ENCODE measurements at regions not wholly inside any gene's neighbourhood (a gene's known extent, or its start where the extent isn't known, plus 50 kb on each side); places are given as distances from the start of the nearest gene placed in this dataset.

GRCh38 chr15:70171256-70171886 lies 73.7 kb upstream of the TLE3 start:
- H3K79me2 ChIP-seq (ENCODE audit: control insufficient read depth, insufficient read depth, low read length), result no peaks in the 10 kb centered on the region
- 0 out of 2 replicates have a peak, but pooled peaks cover 4% of the 10 kb centered on the region for H4K20me1 ChIP-seq (replicated peaks; ENCODE audit: control insufficient read depth, insufficient read depth, low read length)
- ATAC-seq (peak; percentile 47; the same call in 2 of the 3 replicates), DNase-seq (ENCODE audit: extremely low read depth in 1 of 4, low spot score in 3 of 4) (peak in 3 of 4 experiments; percentile 36 to 55 (median 51)), FAIRE-seq (no peak)
- no peak overlapping the region for H3K9ac ChIP-seq (ENCODE audit: insufficient read depth in 1 of 2, low read depth in 2 of 2, low read length in 2 of 2)
- no peaks in the 10 kb centered on the region for H3K9me1 ChIP-seq (ENCODE audit: control insufficient read depth, insufficient read depth, low read length)
- H3K36me3 ChIP-seq (ENCODE audit: control insufficient read depth, insufficient read depth, low read length), result no peaks in the 10 kb centered on the region
- BruUV-seq (replicated peaks), result no TSS peak
- H2AFZ ChIP-seq (ENCODE audit: low read depth, low read length), result no peak overlapping the region
- whole genome bisulfite sequencing (ENCODE audit: insufficient coverage, low coverage, missing lambda C conversion rate), result 4% methylated on average over 9 of the region's 10 CpGs
- ChIA-PET CTCF (ENCODE audit: low intra/inter-chr PET ratio) (no interaction called here), POLR2A (no interaction called here)
- no peak overlapping the region for H3K4me2 ChIP-seq (ENCODE audit: insufficient read depth, low read length)
- H3K9me3 ChIP-seq (replicated peaks; ENCODE audit: control insufficient read depth, insufficient read depth, low read depth, low read length), result no peaks in the 10 kb centered on the region
- no peak overlapping the region for H3K27ac ChIP-seq (ENCODE audit: extremely low read depth, low read depth, low read length)
- H3K4me1 ChIP-seq (replicated peaks in 1 of 2; ENCODE audit: control insufficient read depth in 2 of 2, insufficient read depth in 2 of 2, low read length in 2 of 2), result peaks cover 0 to 5% of the 10 kb centered on the region in 2 experiments; a peak in 4 of 5 replicates
- H3K27me3 ChIP-seq (ENCODE audit: control insufficient read depth in 2 of 2, insufficient read depth in 2 of 2, low read length in 2 of 2), result peaks cover 6 to 41% of the 10 kb centered on the region in 2 experiments; a peak in 3 of 5 replicates
- in situ Hi-C loops (cut with MboI), result no loop called here
- H3K4me3 ChIP-seq, result no peak overlapping the region
- intact Hi-C loops (cut with micrococcal nuclease), result no loop called here
- TF ChIP-seq MAFG (tag; conservative IDR thresholded peaks at IDR 0.05) (peak; percentile 59), BCLAF1 (IDR thresholded peaks at IDR 0.05; ENCODE audit: borderline replicate concordance in 1 of 2, control insufficient read depth in 1 of 2, low read depth in 2 of 2, low read length in 1 of 2) (no peak), CBFA2T2 (conservative IDR thresholded peaks at IDR 0.05) (peak; percentile 73), EP300 (IDR thresholded peaks at IDR 0.05; ENCODE audit: low read length) (0 out of 2 replicates have a peak, but pooled peaks have one; percentile 9), ZNF316 (IDR thresholded peaks at IDR 0.05) (peak; percentile 59), HMBOX1 (IDR thresholded peaks at IDR 0.05) (0 out of 2 replicates have a peak, but pooled peaks have one; percentile 34), TEAD4 (IDR thresholded peaks at IDR 0.05; ENCODE audit: low read length) (peak; percentile 70), TEAD4 (CRISPR knock-in tag; IDR thresholded peaks at IDR 0.05; ENCODE audit: borderline replicate concordance) (no peak), ARID1B (IDR thresholded peaks at IDR 0.05) (peak; percentile 65), TEAD1 (CRISPR knock-in tag; IDR thresholded peaks at IDR 0.05) (peak in 1 of 2 experiments; percentile 57; a peak in 1 of 4 replicates), FOSL1 (tag; conservative IDR thresholded peaks at IDR 0.05) (no peak), C11orf30 (IDR thresholded peaks at IDR 0.05; ENCODE audit: low read depth) (peak; percentile 64), ZNF311 (CRISPR knock-in tag; IDR thresholded peaks at IDR 0.05) (no peak), ZKSCAN3 (CRISPR knock-in tag; IDR thresholded peaks at IDR 0.05) (no peak), MAFF (IDR thresholded peaks at IDR 0.05; ENCODE audit: low read length) (peak; percentile 10; the same call in 1 of the 2 replicates), CAMTA2 (CRISPR knock-in tag; conservative IDR thresholded peaks at IDR 0.05) (no peak), NCOR1 (IDR thresholded peaks at IDR 0.05) (peak; percentile 63), PHF8 (IDR thresholded peaks at IDR 0.05; ENCODE audit: borderline replicate concordance, low read length) (no peak), KLF16 (IDR thresholded peaks at IDR 0.05) (peak; percentile 78)
